ENCODE measurements at regions not wholly inside any gene's neighbourhood (a gene's known extent, or its start where the extent isn't known, plus 50 kb on each side); places are given as distances from the start of the nearest gene placed in this dataset.

GRCh38 chr1:94637121-94637520 is 95.6 kb upstream of the F3 start:
- no peak for DNase-seq

GRCh38 chr1:94636624-94637023 is 95.1 kb upstream of the F3 start:
- DNase-seq, result no peak

GRCh38 chr1:94636100-94636499 is 94.5 kb upstream of the F3 start:
- DNase-seq, result no peak

GRCh38 chr1:94634977-94635416 is 93.4 kb upstream of the F3 start:
- DNase-seq, result no peak

GRCh38 chr1:94633051-94633450 is 91.5 kb upstream of the F3 start:
- DNase-seq, result no peak

GRCh38 chr1:94629259-94630181 is 88.0 kb upstream of the F3 start:
- DNase-seq, result no peak

- DNase-seq, result no peak
These were observed 86.9 kb upstream of the F3 start for GRCh38 chr1:94628499-94628843.

- DNase-seq, result no peak
These were observed 86.4 kb upstream of the F3 start for GRCh38 chr1:94627771-94628498.

- DNase-seq, result no peak
These were observed 82.6 kb upstream of the F3 start for GRCh38 chr1:94624203-94624602.

GRCh38 chr1:94623560-94624148 is 82.1 kb upstream of the F3 start:
- DNase-seq, result no peak

- DNase-seq, result no peak
These were observed 81.2 kb upstream of the F3 start for GRCh38 chr1:94622757-94623156.

GRCh38 chr1:94621802-94622201 is 80.2 kb upstream of the F3 start:
- DNase-seq, result no peak

GRCh38 chr1:94621395-94621794 is 79.8 kb upstream of the F3 start:
- no peak for DNase-seq

- DNase-seq, result no peak
These were observed 78.9 kb upstream of the F3 start for GRCh38 chr1:94620345-94621031.

- no peak for DNase-seq
These were observed 78.2 kb upstream of the F3 start for GRCh38 chr1:94619731-94620130.

GRCh38 chr1:94617957-94618739 is 76.6 kb upstream of the F3 start:
- DNase-seq, result no peak

GRCh38 chr1:94617134-94617805 is 75.7 kb upstream of the F3 start:
- no peak for DNase-seq

- no peak for DNase-seq
These were observed 74.9 kb upstream of the F3 start for GRCh38 chr1:94616506-94616905.

- DNase-seq, result no peak
These were observed 73.4 kb upstream of the F3 start for GRCh38 chr1:94614996-94615395.

- no peak for DNase-seq
These were observed 72.7 kb upstream of the F3 start for GRCh38 chr1:94614168-94614815.

GRCh38 chr1:94612525-94613204 is 71.1 kb upstream of the F3 start:
- DNase-seq, result no peak

All from NCI-H510A treated with DMSO at 0.1 percent for 48 hours (cell line).